Neural crest cell (in vitro differentiated cells): ENCODE measurements at regions not wholly inside any gene's neighbourhood (a gene's known extent, or its start where the extent isn't known, plus 50 kb on each side); places are given as distances from the start of the nearest gene placed in this dataset.

Experiments
- DNase-seq: peaks from one replicate; pipeline ENCODE4 v3.0.0; 2021; ENCODE audit warnings: low read depth, mixed read lengths, low spot score
- H3K27ac Mint-ChIP-seq: one replicate; pipeline ENCODE4 v1.8.0; 2021; ENCODE audit warnings: mild to moderate bottlenecking, mixed read lengths; ENCODE audit not compliant: unreplicated experiment
- H3K27me3 Mint-ChIP-seq: 2 replicates; pipeline ENCODE4 v1.8.0; 2021; ENCODE audit warnings: low read depth, mild to moderate bottlenecking, mixed read lengths
- H3K36me3 Mint-ChIP-seq: 2 replicates; pipeline ENCODE4 v1.8.0; 2021; ENCODE audit warnings: low read depth, mild to moderate bottlenecking, mixed read lengths
- H3K4me1 Mint-ChIP-seq: 2 replicates; pipeline ENCODE4 v1.8.0; 2021; ENCODE audit warnings: mixed read lengths
- H3K4me3 Mint-ChIP-seq: one replicate; pipeline ENCODE4 v1.8.0; 2021; ENCODE audit warnings: mild to moderate bottlenecking, mixed read lengths
- H3K9me3 Mint-ChIP-seq: 2 replicates; pipeline ENCODE4 v1.8.0; 2021; ENCODE audit warnings: mixed read lengths
- TF ChIP-seq, protein P1 (sequence below): fragments of 200-600 bp; sonication (generic); conservative IDR thresholded peaks from 2 replicates; pipeline ENCODE4 v1.5.0; 2021; ENCODE audit warnings: antibody characterized with exemption, mild to moderate bottlenecking

DNA sequence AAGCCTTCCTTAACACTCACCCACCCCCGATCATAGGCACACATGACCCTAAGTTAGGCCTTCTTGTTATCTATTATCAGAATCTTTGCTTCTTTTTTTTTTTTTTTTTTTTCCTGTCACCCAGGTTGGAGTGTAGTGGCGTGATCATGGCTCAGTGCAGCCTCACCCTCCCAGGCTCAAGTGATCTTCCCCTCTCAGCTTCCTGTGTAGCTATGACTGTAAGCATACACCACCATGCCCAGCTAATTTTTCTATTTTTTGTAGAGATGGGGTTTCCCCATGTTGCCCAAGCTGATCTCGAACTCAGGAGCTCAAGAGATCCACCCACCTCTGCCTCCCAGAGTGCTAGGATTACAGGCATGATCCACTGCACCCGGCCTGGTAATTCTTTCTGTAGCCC, 328.7 kb downstream of the NR4A2 start:
- H3K4me1 Mint-ChIP-seq = peaks cover 5% of the 10 kb centered on the region
- H3K9me3 Mint-ChIP-seq = no peaks in the 10 kb centered on the region
- TF ChIP-seq, protein P1, sequence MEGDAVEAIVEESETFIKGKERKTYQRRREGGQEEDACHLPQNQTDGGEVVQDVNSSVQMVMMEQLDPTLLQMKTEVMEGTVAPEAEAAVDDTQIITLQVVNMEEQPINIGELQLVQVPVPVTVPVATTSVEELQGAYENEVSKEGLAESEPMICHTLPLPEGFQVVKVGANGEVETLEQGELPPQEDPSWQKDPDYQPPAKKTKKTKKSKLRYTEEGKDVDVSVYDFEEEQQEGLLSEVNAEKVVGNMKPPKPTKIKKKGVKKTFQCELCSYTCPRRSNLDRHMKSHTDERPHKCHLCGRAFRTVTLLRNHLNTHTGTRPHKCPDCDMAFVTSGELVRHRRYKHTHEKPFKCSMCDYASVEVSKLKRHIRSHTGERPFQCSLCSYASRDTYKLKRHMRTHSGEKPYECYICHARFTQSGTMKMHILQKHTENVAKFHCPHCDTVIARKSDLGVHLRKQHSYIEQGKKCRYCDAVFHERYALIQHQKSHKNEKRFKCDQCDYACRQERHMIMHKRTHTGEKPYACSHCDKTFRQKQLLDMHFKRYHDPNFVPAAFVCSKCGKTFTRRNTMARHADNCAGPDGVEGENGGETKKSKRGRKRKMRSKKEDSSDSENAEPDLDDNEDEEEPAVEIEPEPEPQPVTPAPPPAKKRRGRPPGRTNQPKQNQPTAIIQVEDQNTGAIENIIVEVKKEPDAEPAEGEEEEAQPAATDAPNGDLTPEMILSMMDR = no peak
- no peak for DNase-seq
- H3K36me3 Mint-ChIP-seq = no peaks in the 10 kb centered on the region
- H3K27ac Mint-ChIP-seq = no peak overlapping the region
- no peak overlapping the region for H3K4me3 Mint-ChIP-seq
- H3K27me3 Mint-ChIP-seq = no peaks in the 10 kb centered on the region

DNA sequence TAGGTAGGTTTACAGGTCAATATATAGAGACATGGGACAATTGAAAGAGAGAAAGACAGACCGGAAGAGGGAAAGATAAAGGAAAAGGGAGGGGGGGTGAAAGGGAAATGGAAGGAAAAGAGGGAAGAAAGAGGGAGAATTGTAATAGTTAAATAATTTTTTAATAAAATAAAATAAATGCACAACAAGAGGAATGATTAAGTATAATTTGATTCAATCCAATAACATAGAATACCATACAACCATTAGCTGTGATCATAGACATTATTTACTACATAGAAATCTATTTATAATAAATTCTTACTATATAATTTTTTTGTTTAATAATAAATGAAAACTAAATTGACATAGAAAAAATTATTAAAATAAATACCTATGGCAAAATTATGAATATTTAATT, 330.7 kb downstream of the NR4A2 start:
- Mint-ChIP-seq H3K36me3 (peaks cover 4% of the 10 kb centered on the region), H3K27ac (no peak overlapping the region), H3K4me1 (peaks cover 5% of the 10 kb centered on the region), H3K27me3 (no peaks in the 10 kb centered on the region), H3K9me3 (no peaks in the 10 kb centered on the region), H3K4me3 (no peak overlapping the region)
- TF ChIP-seq, protein P1 = no peak
- no peak for DNase-seq

DNA sequence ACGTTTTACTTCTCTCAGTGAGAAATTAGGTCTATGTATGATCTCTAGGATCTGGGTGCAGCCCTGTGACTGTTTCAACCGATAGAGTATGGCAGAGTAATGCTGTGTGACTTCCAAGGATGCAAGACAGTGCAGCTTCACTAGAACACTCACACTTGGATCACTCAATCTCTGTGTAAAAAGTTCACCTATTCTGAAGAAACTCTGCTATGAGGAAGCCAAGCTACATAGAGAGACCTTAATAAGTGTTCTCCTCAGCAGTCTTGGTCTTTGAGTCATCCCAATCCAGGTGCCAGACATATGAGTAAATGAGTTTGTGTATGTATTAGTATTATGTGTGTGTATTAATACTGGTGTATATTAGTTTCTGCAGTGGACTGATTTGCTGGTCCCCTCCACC, 335.0 kb downstream of the NR4A2 start:
- H3K4me3 Mint-ChIP-seq = no peak overlapping the region
- no peak overlapping the region for H3K27ac Mint-ChIP-seq
- H3K36me3 Mint-ChIP-seq = peaks cover 26% of the 10 kb centered on the region
- H3K4me1 Mint-ChIP-seq = no peaks in the 10 kb centered on the region
- no peak for DNase-seq
- H3K27me3 Mint-ChIP-seq = no peaks in the 10 kb centered on the region
- TF ChIP-seq, protein P1 = no peak
- H3K9me3 Mint-ChIP-seq = peaks cover 9% of the 10 kb centered on the region

DNA sequence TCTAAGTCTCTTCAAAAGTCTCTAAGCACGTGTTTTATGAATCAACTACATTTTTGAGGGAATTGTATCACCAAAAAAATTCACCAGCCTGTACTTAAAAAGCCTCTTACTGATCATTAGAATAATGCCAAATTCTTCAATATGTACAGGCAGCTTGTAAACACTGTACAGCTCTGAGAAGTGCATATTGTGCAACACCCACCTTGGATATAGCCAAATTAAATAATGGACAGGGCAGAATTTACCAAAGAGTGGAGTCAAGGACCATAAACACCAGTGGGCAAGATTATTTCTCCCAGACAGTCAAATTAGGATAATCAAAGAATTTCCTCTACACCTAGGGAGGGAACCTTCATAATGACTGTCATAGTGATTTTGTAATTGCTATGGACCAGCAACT, 338.2 kb downstream of the NR4A2 start:
- DNase-seq = no peak
- Mint-ChIP-seq H3K4me1 (no peaks in the 10 kb centered on the region), H3K4me3 (no peak overlapping the region), H3K27ac (no peak overlapping the region), H3K9me3 (peaks cover 13% of the 10 kb centered on the region), H3K27me3 (no peaks in the 10 kb centered on the region), H3K36me3 (peaks cover 39% of the 10 kb centered on the region)
- TF ChIP-seq, protein P1 = no peak

DNA sequence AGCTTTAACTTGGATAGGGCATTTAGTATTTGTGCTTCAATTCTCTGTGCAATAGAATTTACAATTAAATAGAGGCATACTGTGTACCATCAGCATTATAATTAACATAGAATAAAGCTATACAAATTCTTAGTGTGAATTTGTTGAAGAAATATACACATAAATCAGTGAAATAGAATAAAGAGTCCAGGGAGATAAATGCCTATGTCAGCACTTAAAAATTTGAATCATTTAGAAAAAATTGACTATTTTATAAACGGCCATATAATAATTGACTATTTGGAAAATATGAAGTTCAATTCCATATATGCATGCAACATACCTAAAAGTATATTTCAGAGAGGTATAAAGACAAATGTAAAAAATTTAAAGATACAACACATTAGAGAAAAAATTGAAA, 348.7 kb downstream of the NR4A2 start:
- DNase-seq = no peak
- H3K4me1 Mint-ChIP-seq = peaks cover 40% of the 10 kb centered on the region
- TF ChIP-seq, protein P1 = no peak
- H3K9me3 Mint-ChIP-seq = peaks cover 3% of the 10 kb centered on the region
- no peak overlapping the region for H3K27ac Mint-ChIP-seq
- H3K36me3 Mint-ChIP-seq = peaks cover 6% of the 10 kb centered on the region
- H3K4me3 Mint-ChIP-seq = no peak overlapping the region
- H3K27me3 Mint-ChIP-seq = no peaks in the 10 kb centered on the region

DNA sequence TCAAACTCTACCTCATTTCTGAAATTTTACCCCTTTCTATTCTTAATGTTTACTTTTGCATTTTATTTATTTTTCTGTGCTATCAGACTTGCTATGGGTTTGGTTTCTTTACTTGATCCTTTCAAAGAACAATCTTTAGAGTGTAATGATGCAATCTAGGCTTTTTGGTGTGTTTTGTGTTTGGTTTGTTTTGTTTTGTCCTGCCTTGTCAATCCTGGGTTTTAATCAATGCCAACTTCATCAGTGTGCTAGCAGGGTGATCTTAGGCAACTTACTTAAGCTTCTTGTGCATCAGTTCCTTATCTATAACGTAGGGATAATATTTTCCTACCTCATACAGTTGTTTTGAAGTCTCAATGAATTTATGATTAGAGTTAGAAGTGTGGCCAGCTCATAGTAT, 350.4 kb downstream of the NR4A2 start:
- no peak for DNase-seq
- Mint-ChIP-seq H3K36me3 (peaks cover 12% of the 10 kb centered on the region), H3K4me3 (no peak overlapping the region), H3K9me3 (peaks cover 8% of the 10 kb centered on the region), H3K4me1 (peaks cover 38% of the 10 kb centered on the region), H3K27me3 (no peaks in the 10 kb centered on the region), H3K27ac (no peak overlapping the region)
- TF ChIP-seq, protein P1 = no peak
